ENCODE measurements at regions not wholly inside any gene's neighbourhood (a gene's known extent, or its start where the extent isn't known, plus 50 kb on each side); places are given as distances from the start of the nearest gene placed in this dataset.

GRCh38 chr20:60653111-60653845, 598.8 kb upstream of the CDH4 start:
- H3K27ac ChIP-seq, result no peak overlapping the region
- no peak for TF ChIP-seq POLR2AphosphoS5 (IDR thresholded peaks at IDR 0.05)
- TF ChIP-seq, protein P1, sequence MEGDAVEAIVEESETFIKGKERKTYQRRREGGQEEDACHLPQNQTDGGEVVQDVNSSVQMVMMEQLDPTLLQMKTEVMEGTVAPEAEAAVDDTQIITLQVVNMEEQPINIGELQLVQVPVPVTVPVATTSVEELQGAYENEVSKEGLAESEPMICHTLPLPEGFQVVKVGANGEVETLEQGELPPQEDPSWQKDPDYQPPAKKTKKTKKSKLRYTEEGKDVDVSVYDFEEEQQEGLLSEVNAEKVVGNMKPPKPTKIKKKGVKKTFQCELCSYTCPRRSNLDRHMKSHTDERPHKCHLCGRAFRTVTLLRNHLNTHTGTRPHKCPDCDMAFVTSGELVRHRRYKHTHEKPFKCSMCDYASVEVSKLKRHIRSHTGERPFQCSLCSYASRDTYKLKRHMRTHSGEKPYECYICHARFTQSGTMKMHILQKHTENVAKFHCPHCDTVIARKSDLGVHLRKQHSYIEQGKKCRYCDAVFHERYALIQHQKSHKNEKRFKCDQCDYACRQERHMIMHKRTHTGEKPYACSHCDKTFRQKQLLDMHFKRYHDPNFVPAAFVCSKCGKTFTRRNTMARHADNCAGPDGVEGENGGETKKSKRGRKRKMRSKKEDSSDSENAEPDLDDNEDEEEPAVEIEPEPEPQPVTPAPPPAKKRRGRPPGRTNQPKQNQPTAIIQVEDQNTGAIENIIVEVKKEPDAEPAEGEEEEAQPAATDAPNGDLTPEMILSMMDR (IDR thresholded peaks at IDR 0.05), result no peak
- intact Hi-C loops (cut with DNase I; ENCODE audit: low total_unique reads), result no loop called here
- peaks cover 0 to 11% (median 7%) of the 10 kb centered on the region in 4 donors for H3K9me3 ChIP-seq
- no peak overlapping the region for H3K4me3 ChIP-seq
- WGBS, 5 donors, result 24 to 48% (median 34%) methylated on average over 2 of the region's 2 CpGs
- H3K36me3 ChIP-seq, result no peaks in the 10 kb centered on the region
- no peaks in the 10 kb centered on the region for H3K4me1 ChIP-seq
- H3K27me3 ChIP-seq, result peaks cover 0 to 6% (median 0%) of the 10 kb centered on the region in 3 donors
- peak in 1 of 2 donors; percentile 18 for DNase-seq

DNA sequence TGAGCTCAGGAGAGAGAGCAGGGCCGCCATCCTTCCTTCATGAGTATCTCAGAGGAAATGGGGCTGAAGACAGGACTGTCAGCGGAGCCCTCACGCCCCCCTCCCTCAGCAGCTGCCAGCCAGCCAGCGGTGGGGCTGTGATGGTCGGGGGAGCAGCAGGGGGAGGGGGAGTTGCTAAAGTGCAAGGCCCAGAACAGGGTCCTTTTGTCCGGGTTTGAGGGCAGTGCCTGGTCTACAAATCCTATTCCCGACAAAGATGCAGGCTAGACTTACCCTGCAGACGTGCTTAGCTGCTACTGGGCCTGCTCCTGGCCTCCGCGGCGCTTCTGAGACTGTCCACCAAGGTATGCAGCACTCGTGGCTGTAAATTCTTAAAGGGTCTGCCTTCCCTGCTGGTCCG, 593.4 kb upstream of the CDH4 start:
- Histone ChIP-seq H3K4me3 (no peak overlapping the region), H3K4me1 (no peaks in the 10 kb centered on the region), H3K27me3 (peaks cover 0 to 28% (median 5%) of the 10 kb centered on the region in 3 donors), H3K9me3 (peaks cover 0 to 11% (median 7%) of the 10 kb centered on the region in 4 donors), H3K36me3 (no peaks in the 10 kb centered on the region), H3K27ac (no peak overlapping the region)
- 43 to 59% (median 56%) methylated on average over 8 to 13 of the region's 13 CpGs for WGBS, 5 donors
- TF ChIP-seq POLR2A (IDR thresholded peaks at IDR 0.05) (no peak), EP300 (IDR thresholded peaks at IDR 0.05) (no peak), POLR2AphosphoS5 (IDR thresholded peaks at IDR 0.05) (no peak)
- TF ChIP-seq, protein P1 (IDR thresholded peaks at IDR 0.05), result no peak
- intact Hi-C loops (cut with DNase I; ENCODE audit: low total_unique reads), result no loop called here
- DNase-seq, result peak in 1 of 2 donors; percentile 5

DNA sequence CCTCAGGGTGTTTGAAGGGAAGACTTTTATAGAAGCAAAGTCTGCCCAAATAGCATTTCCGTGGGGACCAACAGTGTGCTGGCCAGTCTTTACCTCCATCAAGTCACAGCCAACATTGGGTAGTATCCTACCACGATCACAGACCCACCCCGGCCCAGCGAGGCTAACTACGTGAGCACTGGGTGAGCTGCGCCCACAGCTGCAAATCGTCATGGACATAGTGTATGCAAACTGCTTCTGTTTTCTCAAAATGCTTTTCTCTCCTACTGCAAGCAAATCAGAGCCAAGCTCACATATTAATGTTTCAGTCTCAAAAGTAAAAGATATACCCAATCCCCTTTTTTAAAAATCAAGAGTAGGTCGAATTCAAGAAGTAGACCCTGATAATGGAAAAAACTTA, 592.8 kb upstream of the CDH4 start:
- no peaks in the 10 kb centered on the region for H3K36me3 ChIP-seq
- WGBS, 5 donors, result 55 to 76% (median 66%) methylated on average over 8 of the region's 8 CpGs
- no peak overlapping the region for H3K27ac ChIP-seq
- TF ChIP-seq, protein P1 (IDR thresholded peaks at IDR 0.05), result no peak
- intact Hi-C loops (cut with DNase I; ENCODE audit: low total_unique reads), result no loop called here
- peaks cover 0 to 33% (median 5%) of the 10 kb centered on the region in 3 donors for H3K27me3 ChIP-seq
- peaks cover 0 to 11% (median 7%) of the 10 kb centered on the region in 4 donors for H3K9me3 ChIP-seq
- no peak overlapping the region for H3K4me3 ChIP-seq
- peak in 1 of 2 donors; percentile 16 for DNase-seq
- no peaks in the 10 kb centered on the region for H3K4me1 ChIP-seq

DNA sequence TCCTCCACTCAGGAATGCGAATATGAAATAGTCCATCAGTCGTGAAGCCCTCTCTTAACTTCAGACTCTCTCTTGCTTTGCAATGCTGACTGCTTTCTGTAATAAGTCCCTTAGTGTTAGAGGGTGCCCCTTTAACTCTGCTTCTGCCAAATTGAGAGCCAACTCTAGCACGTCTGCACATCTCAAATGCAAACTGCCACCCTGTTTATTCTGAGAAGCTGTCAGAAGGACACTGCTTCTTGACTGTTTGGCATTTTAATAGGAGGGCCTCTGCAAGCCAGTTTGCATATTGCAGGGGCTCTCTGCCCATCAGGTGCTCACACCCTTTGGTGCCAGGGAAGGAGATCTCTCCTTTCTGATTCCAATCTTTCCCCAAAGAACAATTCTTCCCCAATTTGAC, 589.8 kb upstream of the CDH4 start:
- H3K27me3 ChIP-seq, result peaks cover 0 to 33% (median 5%) of the 10 kb centered on the region in 3 donors
- no peaks in the 10 kb centered on the region for H3K36me3 ChIP-seq
- TF ChIP-seq, protein P1 (IDR thresholded peaks at IDR 0.05), result no peak
- TF ChIP-seq POLR2AphosphoS5 (IDR thresholded peaks at IDR 0.05), result no peak
- TF ChIP-seq POLR2A (IDR thresholded peaks at IDR 0.05), result no peak
- no peak for TF ChIP-seq EP300 (IDR thresholded peaks at IDR 0.05)
- no peak overlapping the region for H3K27ac ChIP-seq
- H3K4me3 ChIP-seq, result no peak overlapping the region
- WGBS, 5 donors, result 53 to 68% (median 59%) methylated on average over 3 of the region's 3 CpGs
- no peak for DNase-seq
- H3K4me1 ChIP-seq, result no peaks in the 10 kb centered on the region
- intact Hi-C loops (cut with DNase I; ENCODE audit: low total_unique reads), result no loop called here
- H3K9me3 ChIP-seq, result no peaks in the 10 kb centered on the region

Data from stomach (tissue), 8 donors.